ENCODE measurements at regions not wholly inside any gene's neighbourhood (a gene's known extent, or its start where the extent isn't known, plus 50 kb on each side); places are given as distances from the start of the nearest gene placed in this dataset.

- TF ChIP-seq CTCF (IDR thresholded peaks at IDR 0.05) (no peak), POLR2A (IDR thresholded peaks at IDR 0.05) (no peak), EP300 (IDR thresholded peaks at IDR 0.05) (no peak)
Measured at GRCh38 chrX:10370976-10371375, 214.2 kb downstream of the CLCN4 start.

Measured in tibial nerve (tissue), 4 donors.